ENCODE measurements at regions not wholly inside any gene's neighbourhood (a gene's known extent, or its start where the extent isn't known, plus 50 kb on each side); places are given as distances from the start of the nearest gene placed in this dataset. TPM values are rescaled to one million over a fixed set of nuclear protein-coding genes. Genes with fewer than 3 reads are reported as not detected.

DNA sequence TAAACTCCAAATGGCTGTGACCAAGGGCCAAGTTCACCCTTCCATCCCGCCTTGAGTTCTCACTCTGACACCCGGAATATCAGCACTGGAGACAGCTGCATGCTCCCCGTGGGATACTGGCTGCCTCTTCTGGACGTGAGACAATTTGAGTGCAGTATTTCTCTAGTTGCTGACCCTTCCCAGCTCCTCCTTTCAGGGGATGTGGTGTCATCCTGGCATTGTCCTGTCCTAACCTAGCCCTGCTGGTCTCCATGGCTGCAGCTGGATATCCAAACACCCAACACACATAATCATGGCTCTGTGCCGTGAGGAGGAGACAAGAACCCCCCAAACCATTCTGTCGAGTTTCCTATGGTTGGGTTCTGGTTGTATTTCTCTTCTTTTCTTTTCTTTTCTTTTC lies 82.6 kb downstream of the PAX1 start:
- ATAC-seq (ENCODE audit: insufficient read depth, low FRiP score) (no peak), DNase-seq (no peak)
- H3K36me3 ChIP-seq (ENCODE audit: control insufficient read depth in 4 of 4, insufficient read depth in 4 of 4, low read length in 4 of 4) = no peaks in the 10 kb centered on the region
- H3K27ac ChIP-seq (ENCODE audit: low read depth in 1 of 2, low read length in 1 of 2) = no peak overlapping the region
- H3K27me3 ChIP-seq (ENCODE audit: control insufficient read depth in 3 of 3, insufficient read depth in 3 of 3, low read length in 2 of 3) = no peaks in the 10 kb centered on the region
- H3K4me1 ChIP-seq (ENCODE audit: control insufficient read depth in 5 of 5, insufficient read depth in 5 of 5, low read length in 5 of 5) = no peaks in the 10 kb centered on the region
- H3K9ac ChIP-seq (ENCODE audit: insufficient read depth in 1 of 2, low read length in 2 of 2) = no peak overlapping the region
- WGBS, 2 donors = 69 to 87% methylated on average over 6 of the region's 6 CpGs
- H3K9me3 ChIP-seq (ENCODE audit: control insufficient read depth in 4 of 4, insufficient read depth in 3 of 4, low read length in 3 of 4) = peaks cover 0 to 5% (median 0%) of the 10 kb centered on the region in 4 donors
- H3K4me3 ChIP-seq = no peak overlapping the region
- TF ChIP-seq, protein P1, sequence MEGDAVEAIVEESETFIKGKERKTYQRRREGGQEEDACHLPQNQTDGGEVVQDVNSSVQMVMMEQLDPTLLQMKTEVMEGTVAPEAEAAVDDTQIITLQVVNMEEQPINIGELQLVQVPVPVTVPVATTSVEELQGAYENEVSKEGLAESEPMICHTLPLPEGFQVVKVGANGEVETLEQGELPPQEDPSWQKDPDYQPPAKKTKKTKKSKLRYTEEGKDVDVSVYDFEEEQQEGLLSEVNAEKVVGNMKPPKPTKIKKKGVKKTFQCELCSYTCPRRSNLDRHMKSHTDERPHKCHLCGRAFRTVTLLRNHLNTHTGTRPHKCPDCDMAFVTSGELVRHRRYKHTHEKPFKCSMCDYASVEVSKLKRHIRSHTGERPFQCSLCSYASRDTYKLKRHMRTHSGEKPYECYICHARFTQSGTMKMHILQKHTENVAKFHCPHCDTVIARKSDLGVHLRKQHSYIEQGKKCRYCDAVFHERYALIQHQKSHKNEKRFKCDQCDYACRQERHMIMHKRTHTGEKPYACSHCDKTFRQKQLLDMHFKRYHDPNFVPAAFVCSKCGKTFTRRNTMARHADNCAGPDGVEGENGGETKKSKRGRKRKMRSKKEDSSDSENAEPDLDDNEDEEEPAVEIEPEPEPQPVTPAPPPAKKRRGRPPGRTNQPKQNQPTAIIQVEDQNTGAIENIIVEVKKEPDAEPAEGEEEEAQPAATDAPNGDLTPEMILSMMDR (IDR thresholded peaks at IDR 0.05; ENCODE audit: control extremely low read depth, extremely low read depth) = no peak

DNA sequence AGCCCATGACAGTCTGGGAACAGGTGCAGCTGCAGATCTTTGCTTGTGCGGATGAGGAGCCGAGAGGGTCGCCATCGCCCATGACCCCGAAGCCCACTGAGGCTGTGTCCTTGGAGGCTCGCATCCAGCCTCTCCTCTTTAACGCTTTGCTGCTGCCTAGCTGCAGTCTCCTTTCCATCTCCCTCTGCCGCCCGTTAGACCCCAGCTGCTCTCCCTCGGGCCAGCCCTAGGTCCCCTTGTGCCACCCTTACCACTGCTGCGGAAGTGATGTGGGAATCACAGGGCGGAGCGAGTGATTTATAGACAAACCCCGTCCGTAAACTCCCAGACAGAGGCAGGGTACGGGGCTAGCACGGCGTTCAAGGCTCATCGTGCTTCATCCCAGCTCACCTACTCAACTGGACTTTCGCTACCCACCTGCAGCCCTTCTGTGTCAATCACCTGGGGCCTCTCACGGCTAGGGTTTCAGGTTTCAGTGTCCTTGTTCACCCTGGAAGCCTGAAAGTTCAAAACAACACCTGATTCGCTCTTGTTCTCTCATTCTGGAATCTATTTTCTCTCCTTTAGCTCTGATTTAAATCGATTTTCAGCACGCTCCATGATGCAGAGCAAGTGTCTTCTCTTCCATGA lies 76.1 kb downstream of the PAX1 start:
- TF ChIP-seq, protein P1 (IDR thresholded peaks at IDR 0.05; ENCODE audit: control extremely low read depth, extremely low read depth) = no peak

GRCh38 chr20:21780528-21780927 lies 75.1 kb downstream of the PAX1 start:
- DNase-seq (no peak), ATAC-seq (ENCODE audit: insufficient read depth, low FRiP score) (no peak)
- Histone ChIP-seq H3K4me3 (no peak overlapping the region), H3K9ac (ENCODE audit: insufficient read depth in 1 of 2, low read length in 2 of 2) (no peak overlapping the region), H3K4me1 (ENCODE audit: control insufficient read depth in 5 of 5, insufficient read depth in 5 of 5, low read length in 5 of 5) (peaks cover 0 to 2% (median 0%) of the 10 kb centered on the region in 5 donors), H3K27ac (ENCODE audit: low read depth in 1 of 2, low read length in 1 of 2) (no peak overlapping the region), H3K27me3 (ENCODE audit: control insufficient read depth in 3 of 3, insufficient read depth in 3 of 3, low read length in 2 of 3) (peaks cover 0 to 2% (median 0%) of the 10 kb centered on the region in 3 donors), H3K36me3 (ENCODE audit: control insufficient read depth in 4 of 4, insufficient read depth in 4 of 4, low read length in 4 of 4) (no peaks in the 10 kb centered on the region), H3K9me3 (ENCODE audit: control insufficient read depth in 4 of 4, insufficient read depth in 3 of 4, low read length in 3 of 4) (no peaks in the 10 kb centered on the region)
- TF ChIP-seq, protein P1 (IDR thresholded peaks at IDR 0.05; ENCODE audit: control extremely low read depth, extremely low read depth) = no peak
- 66 to 69% methylated on average over 4 of the region's 4 CpGs for WGBS, 2 donors

More for the DNA sequence above, 76.1 kb downstream of the PAX1 start:
- WGBS, 2 donors = 70 to 80% methylated on average over 24 of the region's 24 CpGs
- Histone ChIP-seq H3K9ac (ENCODE audit: insufficient read depth in 1 of 2, low read length in 2 of 2) (no peak overlapping the region), H3K36me3 (ENCODE audit: control insufficient read depth in 4 of 4, insufficient read depth in 4 of 4, low read length in 4 of 4) (no peaks in the 10 kb centered on the region), H3K4me1 (ENCODE audit: control insufficient read depth in 5 of 5, insufficient read depth in 5 of 5, low read length in 5 of 5) (peaks cover 0 to 2% (median 0%) of the 10 kb centered on the region in 5 donors), H3K27ac (ENCODE audit: low read depth in 1 of 2, low read length in 1 of 2) (no peak overlapping the region), H3K27me3 (ENCODE audit: control insufficient read depth in 3 of 3, insufficient read depth in 3 of 3, low read length in 2 of 3) (peaks cover 0 to 2% (median 0%) of the 10 kb centered on the region in 3 donors), H3K9me3 (ENCODE audit: control insufficient read depth in 4 of 4, insufficient read depth in 3 of 4, low read length in 3 of 4) (no peaks in the 10 kb centered on the region), H3K4me3 (no peak overlapping the region)
- DNase-seq (no peak), ATAC-seq (ENCODE audit: insufficient read depth, low FRiP score) (no peak)

Small RNA genes lying in the stretch of these regions (small RNA-seq; reads per million reads assigned to genes)
- not detected for gene AL121912.1 (ENCODE audit: low replicate concordance)
